GM21737 (cell line): ENCODE measurements at regions not wholly inside any gene's neighbourhood (a gene's known extent, or its start where the extent isn't known, plus 50 kb on each side); places are given as distances from the start of the nearest gene placed in this dataset.
"Not testable (repeated sequence)": the region's sequence is repeated elsewhere in the genome, so short reads cannot be mapped to it uniquely, and the experiment has no call there.

ENCODE experiments used
- ATAC-seq: cut with Tn5 transposase; IDR thresholded peaks from one replicate; pipeline ENCODE4 v1.9.1; 2021; ENCODE audit warnings: mild to moderate bottlenecking, moderate library complexity; ENCODE audit not compliant: unreplicated experiment

DNA sequence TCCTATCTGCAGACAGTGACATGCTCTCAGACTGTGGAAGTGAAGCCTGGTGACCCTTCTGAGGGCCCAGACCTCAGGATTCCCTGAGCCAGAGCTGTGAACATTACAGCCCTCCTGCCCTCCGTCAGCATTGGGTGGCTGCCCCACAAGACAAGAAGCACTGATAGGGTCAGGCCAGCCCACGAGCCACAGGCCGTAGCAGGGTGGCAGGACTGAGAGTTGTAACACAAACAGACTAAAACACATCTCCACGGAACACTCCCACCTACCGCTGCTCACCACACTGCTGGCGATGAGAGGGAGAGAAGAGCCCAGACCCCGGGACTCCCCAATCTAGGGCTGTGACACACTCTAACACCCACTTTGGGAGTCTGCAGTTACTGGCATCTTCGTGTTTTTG is 264.8 kb upstream of the FSIP2 start:
- ATAC-seq, result no peak

- ATAC-seq, result no peak
Measured at GRCh38 chr2:185475914-185476313, 262.7 kb upstream of the FSIP2 start.

- no peak for ATAC-seq
Measured at GRCh38 chr2:185477452-185477851, 261.2 kb upstream of the FSIP2 start.

DNA sequence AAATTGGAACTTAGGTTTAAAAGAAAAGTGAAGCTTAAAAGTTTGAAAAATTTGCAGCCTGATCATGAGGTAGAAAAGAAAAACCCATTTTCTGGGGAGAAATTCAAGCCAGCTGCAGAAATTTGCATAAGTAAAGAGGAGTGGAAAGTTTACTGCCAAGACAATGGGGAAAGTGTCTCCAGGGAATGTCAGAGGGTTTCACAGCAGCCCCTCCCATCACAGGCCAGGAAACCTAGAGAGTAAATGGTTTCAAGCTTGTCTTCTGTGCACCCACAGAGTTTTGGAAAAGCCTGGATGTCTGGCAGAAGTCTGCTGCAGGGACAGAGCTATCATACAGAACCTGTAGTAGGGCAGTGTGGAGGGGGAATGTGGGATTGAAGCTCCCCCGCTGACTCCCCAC is 254.0 kb upstream of the FSIP2 start:
- ATAC-seq, result no peak

DNA sequence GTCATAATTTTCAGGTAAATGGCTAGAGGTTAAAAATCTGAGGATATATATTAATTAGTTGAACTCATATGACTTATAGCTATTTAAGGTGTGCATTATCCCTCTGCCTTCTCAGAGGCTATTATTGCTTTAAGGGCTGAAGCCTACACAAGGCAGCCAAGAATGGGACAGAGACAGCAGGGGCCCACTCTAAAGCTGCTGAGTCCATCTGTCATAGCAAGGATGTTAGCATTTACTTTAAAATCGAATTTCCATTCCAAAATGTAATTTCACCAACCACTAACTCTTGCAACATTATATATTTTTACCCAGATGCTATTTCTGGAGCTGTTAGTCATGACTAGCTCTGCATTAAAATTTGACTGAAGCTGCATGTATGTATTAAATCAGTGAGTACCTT is 236.3 kb upstream of the FSIP2 start:
- ATAC-seq, result no peak

DNA sequence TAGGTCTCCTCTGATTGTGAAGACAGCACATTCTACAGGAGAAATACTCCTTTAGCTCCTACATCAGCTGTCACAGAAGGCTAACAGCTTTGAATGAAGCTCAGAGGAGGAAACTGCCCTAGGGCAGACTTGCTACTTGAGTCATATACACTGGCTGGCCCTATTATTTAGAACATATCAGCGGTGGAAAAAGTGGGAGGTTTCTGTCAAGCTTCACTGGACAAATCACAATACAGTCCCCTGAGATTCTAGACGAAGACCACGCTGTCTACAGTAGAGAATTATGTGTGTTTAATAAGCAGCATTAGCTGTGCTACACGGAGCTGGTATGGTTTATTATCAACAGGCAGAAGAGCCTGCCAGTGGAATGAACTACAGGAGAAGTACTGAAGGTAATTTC is 230.9 kb upstream of the FSIP2 start:
- ATAC-seq, result no peak

DNA sequence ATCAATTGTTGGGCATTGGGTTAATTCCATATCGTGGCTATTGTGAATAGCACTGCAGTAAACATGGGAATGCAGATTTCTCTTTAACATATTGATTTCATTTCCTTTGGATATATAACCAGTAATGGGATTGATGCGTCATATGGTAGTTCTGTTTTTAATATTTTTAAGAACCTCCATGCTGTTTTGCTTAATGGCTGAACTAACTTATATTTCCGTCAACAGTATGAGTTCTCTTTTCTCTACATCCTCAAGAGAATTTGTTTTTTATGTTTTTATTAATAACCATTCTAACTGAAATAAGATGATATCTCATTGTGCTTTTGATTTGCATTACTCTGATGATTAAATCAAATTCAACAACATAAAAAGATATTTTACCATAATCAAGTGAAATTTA is 228.5 kb upstream of the FSIP2 start:
- ATAC-seq, result no peak

- no peak for ATAC-seq
Measured at GRCh38 chr2:185511925-185512324, 226.7 kb upstream of the FSIP2 start.

DNA sequence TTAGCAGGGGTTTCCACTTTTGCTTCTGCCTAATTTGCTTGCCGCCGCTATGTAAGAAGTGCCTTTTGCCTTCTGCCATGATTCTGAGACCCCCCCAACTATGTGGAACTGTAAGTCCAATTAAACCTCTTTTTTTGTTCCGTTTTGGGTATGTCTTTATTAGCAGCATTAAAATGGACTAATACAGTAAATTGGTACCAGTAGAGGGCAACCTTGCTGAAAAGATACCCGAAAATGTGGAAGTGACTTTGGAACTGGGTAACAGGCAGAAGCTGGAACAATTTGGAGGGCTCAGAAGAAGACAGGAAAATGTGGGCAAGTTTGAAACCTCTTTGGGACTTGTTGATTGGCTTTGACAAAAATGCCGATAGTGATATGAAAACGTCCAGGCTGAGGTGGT is 216.1 kb upstream of the FSIP2 start:
- ATAC-seq, result no peak

DNA sequence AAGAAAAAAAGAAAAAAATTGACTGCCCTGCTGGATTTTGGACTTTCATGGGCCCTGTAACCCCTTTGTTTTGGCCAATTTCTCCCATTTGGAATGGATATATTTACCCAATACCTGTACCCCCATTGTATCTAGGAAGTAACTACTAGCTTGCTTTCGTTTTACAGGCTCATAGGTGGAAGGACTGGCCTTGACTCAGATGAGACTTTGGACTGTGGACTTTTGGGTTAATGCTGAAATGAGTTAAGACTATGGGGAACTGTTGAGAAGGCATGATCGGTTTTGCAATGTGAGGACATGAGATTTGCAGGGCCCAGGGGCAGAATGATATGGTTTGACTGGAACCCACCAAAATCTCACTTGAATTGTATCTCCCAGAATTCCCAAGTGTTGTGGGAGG is 214.4 kb upstream of the FSIP2 start:
- ATAC-seq, result not testable (repeated sequence)

DNA sequence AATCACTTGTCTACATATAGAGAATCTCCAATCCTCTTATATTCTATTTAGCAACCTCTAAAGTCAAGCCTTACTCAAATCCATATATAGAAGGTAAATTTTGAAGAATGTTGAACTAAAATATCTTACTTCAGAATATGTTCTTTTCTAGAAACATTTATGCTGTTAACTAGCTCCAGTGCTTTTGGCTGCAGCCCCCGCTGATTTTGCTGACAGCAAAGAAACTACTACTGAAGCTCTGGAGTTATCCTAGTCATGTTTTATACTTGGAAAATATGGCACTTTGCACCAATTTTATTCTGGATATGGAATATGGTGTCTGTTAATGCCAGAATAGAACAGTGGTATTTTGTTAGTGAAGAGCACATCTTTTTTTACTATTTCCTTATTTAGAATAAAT is 212.4 kb upstream of the FSIP2 start:
- ATAC-seq, result no peak

GRCh38 chr2:185531721-185532120 is 206.9 kb upstream of the FSIP2 start:
- no peak for ATAC-seq

DNA sequence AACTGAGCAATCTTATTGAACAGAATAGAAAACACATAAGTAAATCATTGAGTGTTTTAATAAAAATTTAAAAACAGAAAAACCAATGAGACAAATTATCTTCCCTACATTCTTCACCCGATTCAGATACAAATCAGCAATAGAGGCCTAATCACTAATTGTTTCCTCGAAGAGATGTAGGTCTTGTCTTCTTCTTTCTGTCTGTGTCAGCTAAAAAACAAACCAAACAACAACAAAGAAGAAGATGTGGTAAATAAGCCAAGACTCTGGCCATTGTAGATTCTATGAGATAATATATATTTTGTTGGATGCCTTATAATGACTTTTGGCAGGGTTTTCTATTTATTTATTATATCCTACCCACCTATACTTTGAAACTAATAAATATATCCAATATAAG is 200.9 kb upstream of the FSIP2 start:
- ATAC-seq, result no peak

DNA sequence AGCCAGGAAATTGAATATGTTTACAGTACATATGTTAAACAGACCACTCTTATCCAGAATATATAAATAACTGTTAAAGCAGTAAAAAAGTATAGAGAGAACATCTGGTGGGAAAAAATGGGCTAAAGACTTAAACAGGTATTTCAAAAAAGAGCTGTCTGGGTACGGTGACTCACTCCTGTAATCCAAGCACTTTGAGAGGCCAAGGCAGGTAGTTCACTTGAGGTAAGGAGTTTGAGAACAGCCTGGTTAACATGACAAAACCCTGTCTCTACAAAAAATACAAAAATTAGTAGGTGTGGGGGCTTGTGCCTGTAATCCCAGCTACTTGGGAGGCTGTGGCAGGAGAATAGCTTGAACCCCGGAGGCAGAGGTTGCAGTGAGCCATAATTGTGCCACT is 171.4 kb upstream of the FSIP2 start:
- no peak for ATAC-seq

- no peak for ATAC-seq
Measured at GRCh38 chr2:185567940-185568339, 170.7 kb upstream of the FSIP2 start.

DNA sequence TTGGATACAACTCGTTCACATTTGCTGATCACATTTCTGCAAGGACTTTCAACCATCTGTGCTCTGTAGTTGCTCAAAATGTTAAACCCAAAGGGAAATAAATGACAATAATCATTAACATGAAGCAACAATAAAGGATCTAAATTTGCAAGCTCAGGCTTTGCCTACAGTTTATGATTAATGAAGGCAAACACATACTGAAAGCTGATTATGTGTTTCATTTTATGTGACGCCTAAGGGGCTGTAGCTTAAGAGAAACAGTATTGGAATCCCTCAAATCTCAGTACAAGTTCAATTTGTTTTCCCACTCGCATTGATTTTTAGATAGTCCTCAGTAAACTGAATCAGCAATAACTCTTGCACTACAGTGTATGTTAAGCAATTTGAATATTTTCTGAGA is 160.3 kb upstream of the FSIP2 start:
- no peak for ATAC-seq

GRCh38 chr2:185583058-185583816 is 155.4 kb upstream of the FSIP2 start:
- no peak for ATAC-seq

DNA sequence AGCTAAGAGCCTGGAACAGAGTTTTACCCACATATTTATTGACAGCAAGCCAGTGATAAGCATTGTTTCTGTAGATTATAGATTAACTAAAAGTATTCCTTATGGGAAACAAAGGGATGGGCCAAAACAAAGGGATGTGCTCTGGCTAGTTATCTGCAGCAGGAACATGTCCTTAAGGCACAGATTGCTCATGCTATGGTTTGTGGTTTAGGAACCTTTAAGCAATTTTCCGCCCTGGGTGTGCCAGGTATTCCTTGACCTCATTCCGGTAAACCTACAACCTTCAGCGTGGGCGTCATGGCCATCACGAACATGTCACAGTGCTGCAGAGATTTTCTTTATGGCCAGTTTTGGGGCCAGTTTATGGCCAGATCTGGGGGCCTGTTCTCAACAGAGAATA is 153.4 kb upstream of the FSIP2 start:
- not testable (repeated sequence) for ATAC-seq

DNA sequence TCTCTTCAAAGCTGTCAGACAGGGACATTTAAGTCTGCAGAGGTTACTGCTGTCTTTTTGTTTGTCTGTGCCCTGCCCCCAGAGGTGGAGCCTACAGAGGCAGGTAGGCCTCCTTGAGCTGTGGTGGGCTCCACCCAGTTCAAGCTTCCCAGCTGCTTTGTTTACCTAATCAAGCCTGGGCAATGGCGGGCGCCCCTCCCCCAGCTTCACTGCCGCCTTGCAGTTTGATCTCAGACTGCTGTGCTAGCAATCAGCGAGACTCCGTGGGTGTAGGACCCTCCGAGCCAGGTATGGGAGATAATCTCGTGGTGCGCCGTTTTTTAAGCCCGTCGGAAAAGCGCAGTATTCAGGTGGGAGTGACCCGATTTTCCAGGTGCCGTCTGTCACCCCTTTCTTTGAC is 147.3 kb upstream of the FSIP2 start:
- not testable (repeated sequence) for ATAC-seq

DNA sequence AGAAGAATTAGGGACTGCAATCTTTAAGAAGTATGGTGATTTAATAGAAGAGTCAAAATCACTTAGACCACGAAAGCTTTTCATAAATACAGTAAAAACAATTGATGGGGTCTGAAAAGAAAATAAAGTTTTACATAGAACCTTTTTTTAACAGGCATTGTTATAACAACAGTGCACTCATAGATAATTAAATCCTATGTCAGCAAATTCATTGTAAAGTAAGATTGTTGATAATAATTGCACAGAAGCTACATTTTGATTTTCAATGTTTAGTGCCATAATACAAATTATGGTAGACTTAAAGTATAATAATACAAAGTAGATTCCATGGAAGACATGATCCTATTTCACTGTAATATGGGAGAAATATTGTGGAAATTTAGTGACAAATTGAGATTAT is 130.7 kb upstream of the FSIP2 start:
- ATAC-seq, result no peak

GRCh38 chr2:185608799-185609198 is 129.8 kb upstream of the FSIP2 start:
- no peak for ATAC-seq

GRCh38 chr2:185610301-185610700 is 128.3 kb upstream of the FSIP2 start:
- no peak for ATAC-seq

DNA sequence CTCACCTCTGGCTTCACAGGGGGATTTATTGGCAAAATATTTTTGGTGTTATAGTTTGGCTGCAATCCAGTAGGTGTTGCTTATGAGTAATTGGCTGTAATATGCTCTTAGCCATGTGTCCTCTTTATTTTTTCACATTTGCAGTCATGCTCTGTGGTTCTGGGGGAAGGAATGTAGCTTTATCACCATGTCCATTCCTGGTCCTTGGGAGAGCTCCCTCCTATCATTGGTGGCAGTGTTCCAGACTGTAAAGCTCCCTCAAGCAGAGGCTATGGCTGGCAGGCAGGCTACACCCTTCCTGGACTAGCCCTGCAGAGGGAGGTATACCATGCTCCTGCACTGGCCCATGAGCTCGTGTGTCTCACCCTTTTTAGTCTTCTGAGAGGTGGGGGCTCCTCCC is 120.0 kb upstream of the FSIP2 start:
- no peak for ATAC-seq
